H1 (cell line): ENCODE measurements at regions not wholly inside any gene's neighbourhood (a gene's known extent, or its start where the extent isn't known, plus 50 kb on each side); places are given as distances from the start of the nearest gene placed in this dataset.

Source experiments
- CEBPB ChIP-seq: IDR thresholded peaks from 2 replicates; pipeline ENCODE4 v1.6.1; 2012; ENCODE audit warnings: low read depth, low read length
- RXRA ChIP-seq: IDR thresholded peaks from 2 replicates; pipeline ENCODE4 v1.6.1; 2011; ENCODE audit warnings: low read depth, mild to moderate bottlenecking, low read length, moderate library complexity; ENCODE audit not compliant: insufficient read depth
- TF ChIP-seq, protein P1 (sequence below), 3 experiments: IDR thresholded peaks; 1 replicate in 2 of 3; 2 replicates in 1 of 3; pipeline versions ENCODE4 v1.5.1 to v1.6.1; 2011; ENCODE audit warnings: low read length in 3 of 3, mild to moderate bottlenecking in 3 of 3, inconsistent platforms in 2 of 3, low read depth in 1 of 3, moderate library complexity in 1 of 3; ENCODE audit not compliant: insufficient read depth in 1 of 3; ENCODE audit errors: control extremely low read depth in 1 of 3

DNA sequence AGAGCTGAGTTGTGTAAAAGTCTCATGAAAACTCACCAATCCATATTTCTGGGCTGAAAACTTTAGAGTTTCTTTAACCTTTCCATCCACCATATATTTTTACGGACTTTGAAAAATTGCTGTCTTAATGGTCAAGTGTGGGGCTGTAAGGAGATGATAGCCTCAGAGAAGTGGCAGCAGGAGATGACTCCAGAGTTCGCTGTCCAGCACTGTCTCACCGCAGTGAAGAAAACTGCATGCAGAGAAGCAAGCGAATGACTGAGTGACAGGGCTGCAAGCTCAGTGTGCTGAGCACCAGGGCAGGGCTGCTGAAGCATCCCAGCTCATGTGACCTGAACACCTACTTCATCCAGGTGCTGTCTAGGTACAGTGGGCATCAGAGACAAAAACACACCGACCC lies 564.5 kb downstream of the ACTR3B start:
- TF ChIP-seq, protein P1, sequence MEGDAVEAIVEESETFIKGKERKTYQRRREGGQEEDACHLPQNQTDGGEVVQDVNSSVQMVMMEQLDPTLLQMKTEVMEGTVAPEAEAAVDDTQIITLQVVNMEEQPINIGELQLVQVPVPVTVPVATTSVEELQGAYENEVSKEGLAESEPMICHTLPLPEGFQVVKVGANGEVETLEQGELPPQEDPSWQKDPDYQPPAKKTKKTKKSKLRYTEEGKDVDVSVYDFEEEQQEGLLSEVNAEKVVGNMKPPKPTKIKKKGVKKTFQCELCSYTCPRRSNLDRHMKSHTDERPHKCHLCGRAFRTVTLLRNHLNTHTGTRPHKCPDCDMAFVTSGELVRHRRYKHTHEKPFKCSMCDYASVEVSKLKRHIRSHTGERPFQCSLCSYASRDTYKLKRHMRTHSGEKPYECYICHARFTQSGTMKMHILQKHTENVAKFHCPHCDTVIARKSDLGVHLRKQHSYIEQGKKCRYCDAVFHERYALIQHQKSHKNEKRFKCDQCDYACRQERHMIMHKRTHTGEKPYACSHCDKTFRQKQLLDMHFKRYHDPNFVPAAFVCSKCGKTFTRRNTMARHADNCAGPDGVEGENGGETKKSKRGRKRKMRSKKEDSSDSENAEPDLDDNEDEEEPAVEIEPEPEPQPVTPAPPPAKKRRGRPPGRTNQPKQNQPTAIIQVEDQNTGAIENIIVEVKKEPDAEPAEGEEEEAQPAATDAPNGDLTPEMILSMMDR (IDR thresholded peaks at IDR 0.05; ENCODE audit: control extremely low read depth in 1 of 3, insufficient read depth in 1 of 3, low read depth in 1 of 3, low read length in 3 of 3): no peak
- TF ChIP-seq CEBPB (no peak), RXRA (no peak)
